ENCODE measurements at regions not wholly inside any gene's neighbourhood (a gene's known extent, or its start where the extent isn't known, plus 50 kb on each side); places are given as distances from the start of the nearest gene placed in this dataset.
"Not testable (repeated sequence)": the region's sequence is repeated elsewhere in the genome, so short reads cannot be mapped to it uniquely, and the experiment has no call there.

DNA sequence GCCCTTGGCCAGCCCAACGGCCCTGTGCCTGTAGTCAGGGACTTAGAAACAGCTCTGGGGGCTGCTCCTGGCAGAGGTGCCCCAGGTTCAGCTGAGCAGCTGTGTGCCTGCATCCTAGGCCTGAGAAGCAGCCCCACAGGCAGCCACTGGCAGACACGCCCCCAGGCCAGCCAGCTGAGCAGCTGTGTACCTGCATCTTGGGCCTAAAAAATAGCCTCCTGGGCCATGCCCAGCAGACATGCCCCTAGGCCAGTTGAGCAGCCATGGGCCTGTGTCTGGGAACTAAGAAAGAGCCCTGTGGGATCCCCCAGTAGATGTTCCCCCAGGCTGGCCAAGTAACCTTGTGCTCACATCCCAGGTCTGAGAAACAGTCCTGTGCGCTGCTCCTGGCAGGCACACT lies 64.0 kb downstream of the TBR1 start:
- FAIRE-seq, result no peak

DNA sequence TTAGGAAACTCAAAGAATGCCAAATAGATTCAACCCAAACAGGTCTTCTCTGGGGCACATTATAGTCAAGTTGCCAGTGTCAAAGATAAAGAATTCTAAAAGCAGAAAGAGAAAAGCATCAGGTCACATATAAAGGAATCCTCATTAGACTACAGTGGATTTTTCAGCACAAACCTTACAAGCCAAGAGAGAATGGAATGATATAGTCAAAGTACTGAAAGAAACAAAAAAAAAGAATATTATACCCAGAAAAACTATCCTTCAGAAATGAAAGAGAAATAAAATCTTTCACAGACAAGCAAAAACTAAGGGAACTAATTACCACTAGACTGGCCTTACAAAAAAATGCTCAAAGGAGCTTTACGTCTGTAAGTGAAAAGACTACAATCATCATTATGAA lies 65.5 kb downstream of the TBR1 start:
- FAIRE-seq, result no peak

DNA sequence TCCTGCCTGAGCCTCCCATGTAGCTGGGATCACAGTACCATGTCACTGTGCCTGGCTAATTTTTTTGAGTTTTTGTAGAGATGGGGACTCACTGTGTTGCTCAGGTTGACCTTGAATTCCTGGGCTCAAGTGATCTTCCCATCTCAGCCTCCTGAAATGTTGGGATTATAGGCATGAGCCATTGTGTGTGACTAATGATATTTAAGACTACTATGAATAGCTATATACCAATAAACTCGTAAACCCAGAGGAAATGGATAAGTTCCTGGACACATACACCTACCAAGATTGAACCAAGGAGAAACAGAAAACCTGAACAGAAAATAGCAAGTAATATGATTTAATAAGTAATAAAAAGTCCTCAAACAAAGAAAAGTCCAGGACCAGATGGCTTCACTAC lies 68.0 kb downstream of the TBR1 start:
- FAIRE-seq, result no peak

DNA sequence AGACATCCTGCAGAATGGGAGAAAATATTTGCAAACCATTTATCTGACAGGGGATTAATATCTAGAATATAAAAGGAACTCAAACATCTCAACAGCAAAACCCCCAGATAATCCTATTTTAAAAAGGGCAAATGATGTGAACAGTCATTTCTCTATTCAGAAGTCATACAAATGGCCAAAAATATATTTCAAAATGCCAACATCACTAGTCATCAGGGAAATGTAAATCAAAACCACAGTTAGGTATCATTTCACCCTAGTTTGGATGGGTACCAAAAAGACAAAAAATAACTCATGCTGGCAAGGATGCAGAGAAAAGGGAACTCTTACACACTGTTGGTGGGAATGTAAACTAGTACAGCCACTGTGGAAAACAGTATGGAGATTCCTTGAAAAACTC lies 70.0 kb downstream of the TBR1 start:
- no peak for FAIRE-seq

DNA sequence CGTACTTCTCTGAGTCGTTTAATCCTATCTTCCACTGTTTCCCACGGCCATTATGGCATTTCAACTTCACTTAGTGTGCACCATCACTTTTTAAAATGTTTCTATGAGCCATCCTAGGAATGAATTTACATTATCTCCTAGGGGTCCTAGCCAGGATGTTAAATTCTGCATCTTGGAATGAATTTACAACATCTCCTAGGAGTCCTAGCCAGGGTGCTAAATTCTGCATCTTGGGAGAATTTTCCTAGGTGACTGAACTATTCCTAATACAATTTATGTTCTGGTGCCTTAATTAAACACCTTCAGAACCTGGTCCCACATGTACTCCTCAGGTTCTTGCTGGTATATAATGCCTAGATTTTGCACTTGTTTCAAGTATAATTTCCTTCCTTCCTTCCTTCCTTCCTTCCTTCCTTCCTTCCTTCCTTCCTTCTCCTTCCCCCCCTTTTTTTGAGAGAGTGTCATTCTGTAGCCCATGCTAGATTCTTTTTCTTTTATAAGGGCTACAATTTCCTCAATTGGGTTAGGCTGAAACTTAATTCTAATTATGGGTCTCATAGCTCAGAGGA lies 72.1 kb downstream of the TBR1 start:
- FAIRE-seq, result no peak

DNA sequence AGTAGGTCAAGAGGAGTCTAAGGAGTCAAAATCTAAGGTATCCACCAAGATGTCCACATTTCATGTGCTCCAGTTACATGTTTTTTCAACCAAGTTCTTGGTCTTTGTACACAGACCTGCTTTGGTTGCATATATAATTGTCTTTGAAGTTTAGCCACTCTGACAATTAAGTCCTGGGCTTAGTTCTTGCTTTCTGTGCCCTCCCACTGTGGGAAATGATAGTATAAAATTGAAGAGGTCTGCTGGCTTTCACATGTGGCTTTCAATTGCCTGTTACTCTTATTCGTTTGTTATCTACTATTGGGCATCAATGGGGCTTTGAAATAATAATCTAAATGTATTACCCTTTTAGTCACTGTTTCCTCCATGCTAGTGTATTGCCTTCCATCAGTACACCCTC lies 72.8 kb downstream of the TBR1 start:
- no peak for FAIRE-seq

DNA sequence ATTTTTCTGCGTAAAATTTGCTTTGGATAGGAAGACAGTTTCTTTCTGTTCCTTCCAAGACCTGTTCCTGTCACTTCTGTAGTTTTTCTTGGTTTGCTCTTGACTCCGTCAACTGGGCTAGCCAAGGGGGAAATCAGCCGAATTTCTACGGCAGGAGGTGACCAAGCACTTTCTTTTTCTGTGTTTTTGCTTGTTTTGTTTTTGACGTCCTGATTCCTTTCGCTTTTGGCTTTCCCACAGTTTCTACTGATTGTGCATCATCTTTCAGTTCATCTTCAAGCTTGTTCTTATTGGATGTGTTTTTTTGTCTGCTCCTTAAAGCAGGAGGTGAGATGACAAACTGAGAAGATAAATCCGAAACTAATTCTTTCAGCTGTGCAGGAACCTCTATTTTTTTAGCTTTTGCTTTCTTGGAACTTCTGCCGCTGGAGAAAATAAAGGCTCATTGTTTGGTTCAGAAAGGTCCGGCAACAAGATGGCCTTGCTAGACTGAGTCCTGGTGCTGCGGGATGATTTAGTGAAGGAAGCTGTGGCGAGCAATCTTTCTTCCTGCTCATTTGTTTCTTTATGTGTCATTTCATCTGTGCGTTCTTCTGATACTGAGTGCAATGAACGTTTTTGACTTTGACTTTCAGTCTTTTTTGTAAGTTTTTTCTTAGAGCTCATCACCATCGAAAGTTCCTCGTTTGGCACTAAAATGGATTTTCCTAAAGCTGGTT lies 85.0 kb downstream of the TBR1 start:
- not testable (repeated sequence) for FAIRE-seq

DNA sequence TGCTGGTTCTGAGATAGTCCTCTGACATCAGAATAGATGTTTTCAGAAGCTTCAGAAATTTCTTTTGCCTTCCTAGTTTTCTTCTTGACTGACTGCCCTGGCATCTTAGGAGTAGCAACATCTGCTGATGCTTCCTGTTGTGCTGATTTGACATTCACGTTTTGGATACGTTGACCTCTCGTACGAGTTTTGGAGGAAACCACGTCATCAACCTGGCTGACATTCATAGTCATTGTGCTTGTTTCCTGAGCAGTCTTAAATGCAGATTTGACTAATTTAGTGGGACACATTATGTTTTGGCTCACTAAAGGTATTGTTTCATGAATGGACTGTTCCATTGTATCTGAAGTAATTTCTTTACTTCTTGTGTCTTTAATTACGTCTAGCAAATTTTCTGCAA lies 86.2 kb downstream of the TBR1 start:
- not testable (repeated sequence) for FAIRE-seq

DNA sequence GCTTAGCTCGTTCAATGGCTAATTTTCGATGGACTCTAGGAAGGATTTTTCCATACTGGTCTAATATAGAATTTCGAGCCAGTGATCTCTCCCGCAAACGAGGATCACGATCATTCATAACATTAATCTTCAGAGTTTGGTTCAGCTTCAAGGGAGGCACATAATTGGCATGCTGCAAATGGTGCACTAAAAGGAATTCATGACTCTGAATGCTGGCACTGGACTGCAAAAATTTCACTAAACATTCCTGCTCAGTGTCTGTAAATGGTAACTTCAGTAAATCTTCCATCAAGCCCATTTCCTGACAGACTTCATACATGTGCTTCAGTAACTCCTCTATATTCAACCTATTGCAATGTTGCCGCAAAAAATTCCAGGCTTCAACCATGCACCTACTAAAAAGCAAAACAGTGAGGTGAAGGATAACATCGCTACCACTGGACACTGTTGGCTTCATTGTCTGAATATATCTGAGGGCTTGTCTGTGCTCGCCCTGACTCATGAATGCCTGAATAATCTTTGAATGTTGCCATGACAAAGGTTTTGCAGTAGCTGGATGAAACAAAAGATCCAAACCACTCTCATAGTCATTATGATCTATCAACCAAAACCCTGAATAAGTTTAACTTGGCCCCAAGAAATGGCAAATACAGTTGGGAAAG lies 88.7 kb downstream of the TBR1 start:
- FAIRE-seq, result not testable (repeated sequence)

DNA sequence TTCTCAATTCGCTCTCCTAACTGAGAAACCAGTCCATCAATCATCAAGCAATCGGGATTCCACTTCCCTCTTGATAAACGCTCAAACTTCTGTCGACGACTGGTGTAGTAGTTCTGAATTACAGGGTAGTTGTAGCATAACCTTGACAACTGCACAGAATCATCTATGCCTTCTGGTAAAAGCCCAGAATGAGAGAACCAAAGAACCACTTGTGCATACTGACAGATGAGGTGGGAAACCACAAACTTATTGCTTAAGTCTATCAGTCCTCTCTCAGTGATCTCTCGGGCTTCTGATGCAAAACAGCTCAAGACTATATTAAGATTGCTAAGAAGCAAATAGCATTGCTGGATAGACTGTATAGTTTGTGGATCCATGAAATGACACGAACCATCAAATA lies 89.4 kb downstream of the TBR1 start:
- FAIRE-seq, result not testable (repeated sequence)

DNA sequence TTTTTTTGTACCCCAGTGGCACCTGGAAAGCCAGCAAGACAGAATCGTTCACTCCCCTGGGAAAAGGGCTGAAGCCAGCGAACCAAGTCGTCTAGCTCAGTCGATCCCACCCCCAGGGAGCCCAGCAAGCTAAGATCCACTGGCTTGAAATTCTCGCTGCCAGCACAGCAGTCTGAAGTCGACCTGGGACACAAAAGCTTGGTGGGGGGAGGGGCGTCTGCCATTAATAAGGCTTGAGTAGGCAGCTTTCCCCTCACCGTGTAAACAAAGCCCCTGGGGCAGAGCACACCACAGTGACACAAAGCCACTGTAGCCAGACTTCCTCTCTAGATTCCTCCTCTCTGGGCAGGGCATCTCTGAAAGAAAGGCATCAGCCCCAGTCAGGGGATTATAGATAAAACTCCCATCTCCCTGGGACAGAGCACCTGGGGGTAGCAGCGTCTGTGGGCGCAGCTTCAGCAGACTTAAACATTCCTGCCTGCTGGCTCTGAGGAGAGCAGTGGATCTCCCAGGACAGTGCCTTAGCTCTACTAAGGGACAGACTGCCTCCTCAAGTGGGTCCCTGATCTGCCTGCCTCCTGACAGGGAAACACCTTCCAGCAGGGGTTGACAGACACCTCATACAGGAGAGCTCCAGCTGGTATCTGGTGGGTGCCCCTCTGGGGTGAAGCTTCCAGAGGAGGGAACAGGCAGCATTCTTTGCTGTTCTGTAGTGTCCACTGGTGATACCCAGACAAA lies 97.4 kb downstream of the TBR1 start:
- not testable (repeated sequence) for FAIRE-seq

DNA sequence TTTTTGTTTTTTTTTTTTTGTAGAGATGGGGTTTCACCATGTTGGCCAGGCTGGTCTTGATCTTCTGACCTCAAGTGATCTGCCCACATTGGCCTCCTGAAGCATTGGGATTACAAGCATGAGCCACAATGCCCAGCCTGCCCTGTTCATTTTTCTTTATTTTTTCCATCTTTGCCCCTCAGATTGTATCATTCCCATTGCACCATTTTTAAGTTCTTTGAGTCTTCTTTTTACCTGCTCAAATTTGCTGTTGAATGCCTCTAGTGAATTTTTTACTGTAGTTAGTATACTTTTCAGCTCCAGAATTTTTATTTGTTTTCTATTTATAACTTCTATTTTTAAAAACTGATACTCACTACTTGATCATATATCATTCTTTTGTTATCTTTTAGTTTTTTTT lies 101.4 kb upstream of the SLC4A10 start:
- no peak for FAIRE-seq

DNA sequence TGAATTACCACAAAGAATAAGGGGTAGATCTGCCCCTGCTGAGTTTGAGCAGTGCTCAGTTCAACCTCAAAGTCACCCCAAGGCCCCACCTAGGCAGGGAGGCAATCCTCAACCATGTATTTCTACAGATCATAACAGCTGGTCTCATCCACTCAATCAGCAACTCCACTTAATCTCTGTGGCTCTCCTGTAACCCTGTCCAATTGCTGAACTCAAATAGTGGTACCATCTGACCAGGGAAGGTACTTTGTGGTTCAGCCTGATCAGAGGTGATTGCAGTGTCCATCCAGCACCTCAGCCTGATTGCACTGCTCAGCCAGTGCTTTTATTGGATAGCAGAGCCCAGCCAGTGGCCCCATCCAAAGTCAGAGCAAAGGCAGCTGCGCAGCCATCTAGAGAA lies 91.0 kb upstream of the SLC4A10 start:
- FAIRE-seq, result no peak

DNA sequence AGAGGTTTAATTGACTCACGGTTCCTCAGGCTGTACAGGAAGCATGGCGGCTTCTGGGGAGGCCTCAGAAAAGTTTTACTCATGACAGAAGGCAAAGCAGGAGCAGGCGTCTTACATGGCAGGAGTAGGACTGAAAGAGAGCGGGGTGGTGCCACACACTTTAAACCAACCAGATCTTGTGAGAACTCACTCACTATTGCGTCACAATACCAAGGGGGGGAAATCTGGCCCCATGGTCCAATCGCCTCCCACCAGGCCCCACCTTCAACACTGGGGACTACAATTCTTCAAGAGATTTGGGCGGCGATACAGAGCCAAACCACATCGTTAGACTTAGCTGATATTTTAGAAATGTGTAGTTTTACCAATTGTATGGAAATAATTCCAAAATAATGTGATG lies 77.6 kb upstream of the SLC4A10 start:
- FAIRE-seq, result no peak

DNA sequence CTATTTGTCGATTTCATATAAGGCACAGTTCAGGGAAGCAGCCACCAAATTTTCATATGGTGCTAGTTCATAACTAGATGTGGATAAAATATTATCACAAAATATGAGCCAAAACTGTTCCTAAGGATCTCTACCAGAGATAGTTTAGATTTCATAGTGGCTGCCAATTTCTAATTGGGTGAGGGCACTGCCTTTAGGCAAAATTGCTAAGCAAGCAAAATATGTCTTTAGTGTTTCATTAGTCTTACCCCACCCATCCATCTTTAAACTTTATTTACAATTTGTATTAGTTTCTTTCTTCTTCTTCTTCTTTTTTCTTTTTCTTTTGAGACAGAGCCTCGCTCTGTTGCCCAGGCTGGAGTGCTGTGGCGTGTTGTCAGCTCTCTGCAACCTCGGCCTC lies 77.1 kb upstream of the SLC4A10 start:
- FAIRE-seq, result no peak

DNA sequence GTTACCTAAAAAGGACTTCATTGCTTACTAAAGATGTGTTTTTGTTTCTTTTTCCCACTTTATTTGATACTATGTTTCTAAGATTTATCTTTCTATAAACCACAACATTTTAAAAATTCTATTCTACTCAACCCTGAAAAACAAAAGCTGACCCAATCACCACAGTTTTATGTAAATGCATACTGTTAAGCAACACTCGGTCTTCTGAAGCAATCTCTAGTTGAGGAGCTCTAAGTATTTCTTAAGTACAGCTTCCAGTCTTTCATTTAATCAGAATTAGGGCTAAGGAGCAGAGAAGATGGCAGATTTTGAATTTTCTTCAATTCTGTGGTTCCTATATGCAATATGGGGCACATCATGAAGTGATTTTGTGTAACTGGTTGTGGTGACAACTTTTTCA lies 72.2 kb upstream of the SLC4A10 start:
- FAIRE-seq, result no peak

DNA sequence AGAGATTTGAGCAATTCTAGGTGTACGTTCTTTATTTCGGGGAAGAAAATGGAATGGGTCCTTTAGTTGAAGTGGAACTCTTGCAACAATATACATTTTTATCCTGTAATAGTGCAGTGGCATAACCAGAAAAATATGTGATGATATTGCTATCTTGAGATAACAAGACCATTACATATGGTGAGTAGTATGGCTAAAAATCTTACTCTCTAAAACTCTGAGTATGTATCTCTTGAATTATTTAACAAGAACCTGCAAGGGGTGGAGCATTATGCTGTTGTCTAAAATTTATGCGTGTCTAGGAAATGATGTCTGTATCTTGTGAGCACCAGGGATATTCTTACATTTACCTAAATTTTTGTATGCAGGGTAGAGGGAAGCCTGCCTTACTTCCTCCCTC lies 68.4 kb upstream of the SLC4A10 start:
- FAIRE-seq, result no peak

DNA sequence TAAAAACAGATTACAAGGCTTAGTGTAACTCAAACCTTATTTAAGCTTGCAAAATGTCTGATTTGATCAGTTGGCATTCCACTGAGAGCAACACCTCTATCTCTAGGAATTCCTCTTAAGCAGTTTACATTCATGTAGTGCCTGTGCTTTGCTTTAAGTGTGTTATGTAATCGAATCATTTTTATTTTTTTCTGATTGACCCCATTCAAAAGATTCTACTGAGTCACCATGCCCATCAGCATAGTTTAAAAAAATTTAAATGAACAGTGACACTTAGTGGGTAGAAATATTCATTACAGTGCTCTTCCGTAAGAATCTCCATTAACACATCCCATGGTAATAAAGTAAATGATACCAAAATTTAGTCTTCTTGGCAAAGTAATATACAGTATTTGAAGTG lies 67.8 kb upstream of the SLC4A10 start:
- peak; percentile 53 for FAIRE-seq

DNA sequence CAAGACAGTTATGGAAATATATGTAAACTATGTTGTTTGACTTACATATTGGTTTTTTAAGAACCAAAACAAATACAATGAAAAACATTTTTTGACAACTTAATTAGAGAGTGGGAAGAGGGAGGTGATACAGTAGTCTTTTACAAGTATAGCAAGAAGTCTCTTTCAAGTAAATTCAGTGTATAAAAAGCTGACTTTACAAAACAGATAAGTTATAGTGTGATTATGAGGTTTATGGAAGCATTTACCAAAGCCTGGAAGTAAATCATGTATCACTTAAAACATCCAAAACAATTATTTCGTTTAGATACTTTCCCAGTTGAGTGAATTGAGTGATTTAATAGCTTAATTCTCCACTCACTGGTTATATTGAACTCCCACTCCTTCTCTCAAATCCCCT lies 66.7 kb upstream of the SLC4A10 start:
- no peak for FAIRE-seq

DNA sequence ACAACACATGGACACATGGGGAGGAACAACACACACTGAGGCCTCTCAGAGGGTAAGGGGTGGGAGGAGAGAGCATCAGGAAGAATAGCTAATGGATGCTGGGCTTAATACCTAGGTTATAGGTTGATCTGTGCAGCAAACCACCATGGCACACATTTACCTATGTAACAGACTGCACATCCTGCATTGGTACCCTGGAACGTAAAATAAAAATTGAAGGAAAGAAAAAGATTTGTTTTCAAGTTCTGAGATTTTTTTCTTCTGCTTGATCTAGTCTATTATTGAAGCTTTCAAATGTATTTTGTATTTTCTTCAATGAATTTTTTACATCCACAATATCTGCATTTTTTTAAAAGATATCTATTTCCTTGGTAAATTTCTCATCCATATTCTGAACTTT lies 59.3 kb upstream of the SLC4A10 start:
- FAIRE-seq, result no peak

DNA sequence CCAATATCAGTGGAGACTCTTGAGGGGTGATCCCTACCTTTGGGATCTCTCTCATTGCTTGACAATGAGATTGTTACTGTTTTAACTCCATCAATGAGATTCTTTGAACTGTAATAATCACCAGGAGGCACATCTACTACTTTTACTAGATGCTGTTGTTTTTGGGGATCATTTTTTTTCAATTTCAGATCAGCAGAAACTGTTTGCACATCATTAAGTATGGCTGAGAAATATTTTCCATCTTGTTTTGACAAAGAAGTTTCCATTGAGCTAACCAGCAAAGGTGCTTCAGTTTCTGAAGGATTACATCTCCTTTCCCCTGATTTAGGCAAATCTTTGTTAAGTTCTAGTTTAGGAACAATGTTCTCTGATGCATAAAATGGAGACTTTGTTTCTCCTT lies 54.8 kb upstream of the SLC4A10 start:
- no peak for FAIRE-seq

DNA sequence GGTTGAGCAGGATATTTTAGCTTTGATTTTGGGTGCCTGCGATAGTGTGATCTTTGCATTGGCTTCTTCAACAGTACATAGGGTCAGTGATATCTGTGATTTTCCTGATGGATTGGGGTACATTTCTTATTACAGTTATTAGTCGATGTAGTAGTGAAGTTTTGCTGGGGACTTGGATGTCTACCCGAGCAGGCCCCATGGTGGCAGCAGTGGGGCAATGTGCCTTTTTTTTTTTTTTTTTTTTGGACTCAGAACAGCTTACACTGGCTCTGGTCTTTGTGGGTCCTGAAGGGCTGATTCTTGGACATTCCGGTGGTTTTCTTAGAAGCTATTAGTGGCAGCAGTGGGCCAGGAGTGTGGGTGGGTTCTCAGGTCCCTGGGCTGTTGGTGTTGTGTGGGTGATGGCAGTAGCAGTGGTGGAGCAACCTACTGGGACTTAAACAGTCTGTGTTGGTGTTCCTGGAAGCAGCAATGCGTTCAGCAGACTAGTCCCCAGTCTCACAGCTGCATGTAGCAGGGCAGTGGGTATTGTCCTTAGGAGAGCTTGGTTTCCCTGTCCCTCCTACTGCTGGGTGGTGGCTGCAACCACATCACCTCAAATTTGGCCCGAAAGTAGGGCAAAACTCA lies 53.7 kb upstream of the SLC4A10 start:
- no peak for FAIRE-seq

DNA sequence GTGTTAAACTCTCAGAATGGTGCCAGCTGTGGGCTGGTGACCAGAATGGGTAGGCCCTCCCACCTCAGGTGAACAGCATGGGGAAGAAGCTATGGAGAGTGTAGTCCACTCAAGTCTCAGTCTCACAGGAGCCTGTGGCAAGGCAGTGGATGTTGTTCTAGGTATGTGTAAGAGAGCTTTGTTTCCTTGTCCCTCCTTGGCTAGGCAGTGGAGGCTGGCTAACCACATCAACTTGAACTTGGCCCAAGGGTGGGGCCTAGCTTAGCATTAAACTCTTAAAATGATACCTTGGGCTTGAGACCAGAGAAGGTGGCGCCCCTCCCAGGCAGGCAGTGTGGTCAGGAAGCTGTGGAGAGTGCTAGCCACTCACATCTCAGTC lies 53.2 kb upstream of the SLC4A10 start:
- FAIRE-seq, result no peak

Data from G401.6 (cell line).